GM23338 (cell line): ENCODE measurements at regions not wholly inside any gene's neighbourhood (a gene's known extent, or its start where the extent isn't known, plus 50 kb on each side); places are given as distances from the start of the nearest gene placed in this dataset.

Experiments
- ATAC-seq: fragments of 200-7000 bp; cut with Tn5 transposase; 3 replicates; pipeline ENCODE4 v1.9.1; 2020
- DNase-seq: peaks from one replicate; pipeline ENCODE4 v3.0.0-alpha.2; 2015; ENCODE audit warnings: low spot score
- H2AFZ ChIP-seq: fragments of 200-600 bp; sonication (generic); 2 replicates; pipeline ENCODE4 v1.8.0; 2016; ENCODE audit warnings: antibody characterized with exemption, mild to moderate bottlenecking, moderate library complexity
- H3F3A ChIP-seq: fragments of 200-600 bp; sonication (generic); replicated peaks from 2 replicates; pipeline ENCODE4 v1.8.0; 2017; ENCODE audit warnings: antibody characterized with exemption, mixed run types, low read depth
- H3K27ac ChIP-seq: fragments of 200-600 bp; sonication (generic); 2 replicates; pipeline ENCODE4 v1.6.1; 2016; ENCODE audit warnings: low read depth
- H3K27me3 ChIP-seq: fragments of 200-600 bp; sonication (generic); 2 replicates; pipeline ENCODE4 v1.8.0; 2016; ENCODE audit warnings: mild to moderate bottlenecking, mixed run types, moderate library complexity; ENCODE audit not compliant: insufficient read depth
- H3K36me3 ChIP-seq: fragments of 200-600 bp; sonication (generic); 2 replicates; pipeline ENCODE4 v1.8.0; 2016; ENCODE audit warnings: mild to moderate bottlenecking; ENCODE audit not compliant: insufficient read depth
- H3K4me1 ChIP-seq: fragments of 200-600 bp; sonication (generic); 2 replicates; pipeline ENCODE4 v1.8.0; 2016; ENCODE audit warnings: mild to moderate bottlenecking, moderate library complexity; ENCODE audit not compliant: insufficient read depth
- H3K4me2 ChIP-seq: fragments of 200-600 bp; sonication (generic); 2 replicates; pipeline ENCODE4 v1.7.1; 2017; ENCODE audit warnings: mixed run types
- H3K4me3 ChIP-seq: fragments of 200-600 bp; sonication (generic); 2 replicates; pipeline ENCODE4 v1.6.1; 2016; ENCODE audit warnings: mixed run types
- H3K79me2 ChIP-seq: fragments of 200-600 bp; sonication (generic); replicated peaks from 2 replicates; pipeline ENCODE4 v1.8.0; 2017; ENCODE audit warnings: mild to moderate bottlenecking; ENCODE audit not compliant: insufficient read depth
- H3K9me2 ChIP-seq: fragments of 200-600 bp; sonication (generic); 2 replicates; pipeline ENCODE4 v1.8.0; 2017; ENCODE audit not compliant: insufficient read depth
- H4K20me1 ChIP-seq: fragments of 200-600 bp; sonication (generic); replicated peaks from 2 replicates; pipeline ENCODE4 v1.8.0; 2017; ENCODE audit warnings: mild to moderate bottlenecking; ENCODE audit not compliant: insufficient read depth
- H3K27ac Mint-ChIP-seq: 2 replicates; pipeline ENCODE4 v1.8.0; 2020; ENCODE audit warnings: inconsistent platforms, mild to moderate bottlenecking, moderate library complexity, mixed read lengths
- H3K27me3 Mint-ChIP-seq: 3 replicates; pipeline ENCODE4 v1.8.0; 2022; ENCODE audit warnings: low read depth, mild to moderate bottlenecking, moderate library complexity, mixed read lengths, inconsistent platforms; ENCODE audit not compliant: insufficient read depth, poor library complexity
- H3K36me3 Mint-ChIP-seq: 3 replicates; pipeline ENCODE4 v1.8.0; 2021; ENCODE audit warnings: low read depth, mild to moderate bottlenecking, inconsistent platforms, moderate library complexity, mixed read lengths
- H3K4me1 Mint-ChIP-seq: 3 replicates; pipeline ENCODE4 v1.8.0; 2020; ENCODE audit warnings: mild to moderate bottlenecking, inconsistent platforms, mixed read lengths
- H3K4me3 Mint-ChIP-seq: 3 replicates; pipeline ENCODE4 v1.8.0; 2021; ENCODE audit warnings: moderate library complexity, mild to moderate bottlenecking, inconsistent platforms, mixed read lengths
- H3K9me3 Mint-ChIP-seq: 3 replicates; pipeline ENCODE4 v1.8.0; 2020; ENCODE audit warnings: moderate library complexity, mild to moderate bottlenecking, inconsistent platforms, mixed read lengths
- CREB1 ChIP-seq: fragments of 250-450 bp; sonication (Bioruptor Pico); IDR thresholded peaks from 2 replicates; pipeline ENCODE4 v1.5.0; 2020; ENCODE audit warnings: low read depth, mild to moderate bottlenecking, moderate library complexity
- EZH2 ChIP-seq: fragments of 200-600 bp; sonication (generic); IDR thresholded peaks from one replicate; pipeline ENCODE4 v1.8.0; 2017; ENCODE audit warnings: antibody characterized with exemption, mild to moderate bottlenecking, low read depth; ENCODE audit not compliant: unreplicated experiment
- EZH2phosphoT487 ChIP-seq: fragments of 200-600 bp; sonication (generic); IDR thresholded peaks from one replicate; pipeline ENCODE4 v1.8.1; 2018; ENCODE audit warnings: antibody characterized with exemption; ENCODE audit not compliant: unreplicated experiment
- JUNB ChIP-seq: IDR thresholded peaks from one replicate; pipeline ENCODE4 v1.6.1; 2016; ENCODE audit warnings: antibody characterized with exemption; ENCODE audit not compliant: unreplicated experiment
- NANOG ChIP-seq: IDR thresholded peaks from 2 replicates; pipeline ENCODE4 v1.6.1; 2016; ENCODE audit warnings: antibody characterized with exemption, borderline replicate concordance
- POLR2AphosphoS5 ChIP-seq: IDR thresholded peaks from 2 replicates; pipeline ENCODE4 v1.6.1; 2016; ENCODE audit warnings: antibody characterized with exemption, low read depth
- STAT1 ChIP-seq: IDR thresholded peaks from one replicate; pipeline ENCODE4 v1.6.1; 2016; ENCODE audit warnings: antibody characterized with exemption; ENCODE audit not compliant: unreplicated experiment
- ZNF114 ChIP-seq: fragments of 250-450 bp; sonication (Bioruptor Pico); IDR thresholded peaks from 2 replicates; pipeline ENCODE4 v1.5.0; 2020; ENCODE audit warnings: mild to moderate bottlenecking, moderate library complexity
- ZNF331 ChIP-seq: fragments of 250-450 bp; sonication (Bioruptor Pico); IDR thresholded peaks from 2 replicates; pipeline ENCODE4 v1.5.0; 2020; ENCODE audit warnings: low read depth, mild to moderate bottlenecking, moderate library complexity
- TF ChIP-seq, protein P1 (sequence below), 2 experiments: fragments of 200-600 bp in 1 of 2; sonication (generic) in 1 of 2; conservative IDR thresholded peaks; 2 replicates each; pipeline versions ENCODE4 v1.5.1 to v1.6.1; 2016 to 2017; ENCODE audit warnings: antibody characterized with exemption in 2 of 2, low read depth in 2 of 2, mild to moderate bottlenecking in 2 of 2, moderate library complexity in 1 of 2
- TF ChIP-seq, protein P2 (sequence below): fragments of 250-450 bp; sonication (Bioruptor Pico); IDR thresholded peaks from 2 replicates; pipeline ENCODE4 v1.5.0; 2020; ENCODE audit warnings: mild to moderate bottlenecking, moderate library complexity
- TF ChIP-seq, protein P3 (sequence below): IDR thresholded peaks from one replicate; pipeline ENCODE4 v1.6.1; 2018; ENCODE audit warnings: antibody characterized with exemption; ENCODE audit not compliant: unreplicated experiment
- TF ChIP-seq, protein P4 (sequence below): IDR thresholded peaks from 2 replicates; pipeline ENCODE4 v1.6.1; 2016; ENCODE audit warnings: antibody characterized with exemption

DNA sequence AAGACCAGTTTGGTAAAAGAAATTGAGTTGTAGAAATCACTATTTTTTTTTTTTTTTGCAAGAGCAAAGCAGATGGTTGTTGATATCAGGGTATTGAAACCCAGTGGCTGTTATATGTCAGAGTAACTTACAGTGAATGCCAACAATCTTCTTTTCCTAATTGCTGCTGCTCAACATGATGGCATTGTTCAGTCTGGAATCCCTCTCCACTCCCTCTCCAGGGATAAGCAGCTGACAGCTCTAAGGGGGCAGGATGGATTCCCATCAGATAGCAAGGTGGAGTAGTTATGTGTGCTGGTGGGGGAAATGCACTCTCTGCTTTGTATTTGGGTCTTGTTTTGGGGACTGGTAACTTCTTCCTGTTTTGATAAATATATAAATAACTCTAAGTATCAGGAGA is 200.0 kb downstream of the PIK3C3 start:
- no peaks in the 10 kb centered on the region for H3K79me2 ChIP-seq
- H3K27ac ChIP-seq = no peak overlapping the region
- no peaks in the 10 kb centered on the region for H3K36me3 Mint-ChIP-seq
- H3K27me3 Mint-ChIP-seq = no peaks in the 10 kb centered on the region
- H3K36me3 ChIP-seq = no peaks in the 10 kb centered on the region
- DNase-seq (no peak), ATAC-seq (no peak)
- H3K9me3 Mint-ChIP-seq = no peaks in the 10 kb centered on the region
- H3K27me3 ChIP-seq = no peaks in the 10 kb centered on the region
- H3K4me2 ChIP-seq = no peak overlapping the region
- no peak overlapping the region for H3K27ac Mint-ChIP-seq
- no peaks in the 10 kb centered on the region for H3K4me1 Mint-ChIP-seq
- peaks cover 3% of the 10 kb centered on the region; the same call in 1 of the 2 replicates for H3K9me2 ChIP-seq
- TF ChIP-seq JUNB = no peak
- TF ChIP-seq, protein P1, sequence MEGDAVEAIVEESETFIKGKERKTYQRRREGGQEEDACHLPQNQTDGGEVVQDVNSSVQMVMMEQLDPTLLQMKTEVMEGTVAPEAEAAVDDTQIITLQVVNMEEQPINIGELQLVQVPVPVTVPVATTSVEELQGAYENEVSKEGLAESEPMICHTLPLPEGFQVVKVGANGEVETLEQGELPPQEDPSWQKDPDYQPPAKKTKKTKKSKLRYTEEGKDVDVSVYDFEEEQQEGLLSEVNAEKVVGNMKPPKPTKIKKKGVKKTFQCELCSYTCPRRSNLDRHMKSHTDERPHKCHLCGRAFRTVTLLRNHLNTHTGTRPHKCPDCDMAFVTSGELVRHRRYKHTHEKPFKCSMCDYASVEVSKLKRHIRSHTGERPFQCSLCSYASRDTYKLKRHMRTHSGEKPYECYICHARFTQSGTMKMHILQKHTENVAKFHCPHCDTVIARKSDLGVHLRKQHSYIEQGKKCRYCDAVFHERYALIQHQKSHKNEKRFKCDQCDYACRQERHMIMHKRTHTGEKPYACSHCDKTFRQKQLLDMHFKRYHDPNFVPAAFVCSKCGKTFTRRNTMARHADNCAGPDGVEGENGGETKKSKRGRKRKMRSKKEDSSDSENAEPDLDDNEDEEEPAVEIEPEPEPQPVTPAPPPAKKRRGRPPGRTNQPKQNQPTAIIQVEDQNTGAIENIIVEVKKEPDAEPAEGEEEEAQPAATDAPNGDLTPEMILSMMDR (conservative IDR thresholded peaks at IDR 0.05; ENCODE audit: low read depth in 2 of 2) = no peak
- TF ChIP-seq EZH2phosphoT487 = no peak
- TF ChIP-seq, protein P2, sequence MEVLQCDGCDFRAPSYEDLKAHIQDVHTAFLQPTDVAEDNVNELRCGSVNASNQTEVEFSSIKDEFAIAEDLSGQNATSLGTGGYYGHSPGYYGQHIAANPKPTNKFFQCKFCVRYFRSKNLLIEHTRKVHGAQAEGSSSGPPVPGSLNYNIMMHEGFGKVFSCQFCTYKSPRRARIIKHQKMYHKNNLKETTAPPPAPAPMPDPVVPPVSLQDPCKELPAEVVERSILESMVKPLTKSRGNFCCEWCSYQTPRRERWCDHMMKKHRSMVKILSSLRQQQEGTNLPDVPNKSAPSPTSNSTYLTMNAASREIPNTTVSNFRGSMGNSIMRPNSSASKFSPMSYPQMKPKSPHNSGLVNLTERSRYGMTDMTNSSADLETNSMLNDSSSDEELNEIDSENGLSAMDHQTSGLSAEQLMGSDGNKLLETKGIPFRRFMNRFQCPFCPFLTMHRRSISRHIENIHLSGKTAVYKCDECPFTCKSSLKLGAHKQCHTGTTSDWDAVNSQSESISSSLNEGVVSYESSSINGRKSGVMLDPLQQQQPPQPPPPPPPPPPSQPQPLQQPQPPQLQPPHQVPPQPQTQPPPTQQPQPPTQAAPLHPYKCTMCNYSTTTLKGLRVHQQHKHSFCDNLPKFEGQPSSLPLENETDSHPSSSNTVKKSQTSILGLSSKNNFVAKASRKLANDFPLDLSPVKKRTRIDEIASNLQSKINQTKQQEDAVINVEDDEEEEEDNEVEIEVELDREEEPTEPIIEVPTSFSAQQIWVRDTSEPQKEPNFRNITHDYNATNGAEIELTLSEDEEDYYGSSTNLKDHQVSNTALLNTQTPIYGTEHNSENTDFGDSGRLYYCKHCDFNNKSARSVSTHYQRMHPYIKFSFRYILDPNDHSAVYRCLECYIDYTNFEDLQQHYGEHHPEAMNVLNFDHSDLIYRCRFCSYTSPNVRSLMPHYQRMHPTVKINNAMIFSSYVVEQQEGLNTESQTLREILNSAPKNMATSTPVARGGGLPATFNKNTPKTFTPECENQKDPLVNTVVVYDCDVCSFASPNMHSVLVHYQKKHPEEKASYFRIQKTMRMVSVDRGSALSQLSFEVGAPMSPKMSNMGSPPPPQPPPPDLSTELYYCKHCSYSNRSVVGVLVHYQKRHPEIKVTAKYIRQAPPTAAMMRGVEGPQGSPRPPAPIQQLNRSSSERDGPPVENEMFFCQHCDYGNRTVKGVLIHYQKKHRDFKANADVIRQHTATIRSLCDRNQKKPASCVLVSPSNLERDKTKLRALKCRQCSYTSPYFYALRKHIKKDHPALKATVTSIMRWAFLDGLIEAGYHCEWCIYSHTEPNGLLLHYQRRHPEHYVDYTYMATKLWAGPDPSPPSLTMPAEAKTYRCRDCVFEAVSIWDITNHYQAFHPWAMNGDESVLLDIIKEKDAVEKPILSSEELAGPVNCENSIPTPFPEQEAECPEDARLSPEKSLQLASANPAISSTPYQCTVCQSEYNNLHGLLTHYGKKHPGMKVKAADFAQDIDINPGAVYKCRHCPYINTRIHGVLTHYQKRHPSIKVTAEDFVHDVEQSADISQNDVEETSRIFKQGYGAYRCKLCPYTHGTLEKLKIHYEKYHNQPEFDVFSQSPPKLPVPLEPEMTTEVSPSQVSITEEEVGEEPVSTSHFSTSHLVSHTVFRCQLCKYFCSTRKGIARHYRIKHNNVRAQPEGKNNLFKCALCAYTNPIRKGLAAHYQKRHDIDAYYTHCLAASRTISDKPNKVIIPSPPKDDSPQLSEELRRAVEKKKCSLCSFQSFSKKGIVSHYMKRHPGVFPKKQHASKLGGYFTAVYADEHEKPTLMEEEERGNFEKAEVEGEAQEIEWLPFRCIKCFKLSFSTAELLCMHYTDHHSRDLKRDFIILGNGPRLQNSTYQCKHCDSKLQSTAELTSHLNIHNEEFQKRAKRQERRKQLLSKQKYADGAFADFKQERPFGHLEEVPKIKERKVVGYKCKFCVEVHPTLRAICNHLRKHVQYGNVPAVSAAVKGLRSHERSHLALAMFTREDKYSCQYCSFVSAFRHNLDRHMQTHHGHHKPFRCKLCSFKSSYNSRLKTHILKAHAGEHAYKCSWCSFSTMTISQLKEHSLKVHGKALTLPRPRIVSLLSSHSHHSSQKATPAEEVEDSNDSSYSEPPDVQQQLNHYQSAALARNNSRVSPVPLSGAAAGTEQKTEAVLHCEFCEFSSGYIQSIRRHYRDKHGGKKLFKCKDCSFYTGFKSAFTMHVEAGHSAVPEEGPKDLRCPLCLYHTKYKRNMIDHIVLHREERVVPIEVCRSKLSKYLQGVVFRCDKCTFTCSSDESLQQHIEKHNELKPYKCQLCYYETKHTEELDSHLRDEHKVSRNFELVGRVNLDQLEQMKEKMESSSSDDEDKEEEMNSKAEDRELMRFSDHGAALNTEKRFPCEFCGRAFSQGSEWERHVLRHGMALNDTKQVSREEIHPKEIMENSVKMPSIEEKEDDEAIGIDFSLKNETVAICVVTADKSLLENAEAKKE (CRISPR knock-in tag) = no peak
- TF ChIP-seq EZH2 = no peak
- TF ChIP-seq ZNF331 (CRISPR knock-in tag) = no peak
- TF ChIP-seq NANOG = no peak
- no peak for TF ChIP-seq CREB1 (CRISPR knock-in tag)
- no peak for TF ChIP-seq STAT1
- TF ChIP-seq, protein P3, sequence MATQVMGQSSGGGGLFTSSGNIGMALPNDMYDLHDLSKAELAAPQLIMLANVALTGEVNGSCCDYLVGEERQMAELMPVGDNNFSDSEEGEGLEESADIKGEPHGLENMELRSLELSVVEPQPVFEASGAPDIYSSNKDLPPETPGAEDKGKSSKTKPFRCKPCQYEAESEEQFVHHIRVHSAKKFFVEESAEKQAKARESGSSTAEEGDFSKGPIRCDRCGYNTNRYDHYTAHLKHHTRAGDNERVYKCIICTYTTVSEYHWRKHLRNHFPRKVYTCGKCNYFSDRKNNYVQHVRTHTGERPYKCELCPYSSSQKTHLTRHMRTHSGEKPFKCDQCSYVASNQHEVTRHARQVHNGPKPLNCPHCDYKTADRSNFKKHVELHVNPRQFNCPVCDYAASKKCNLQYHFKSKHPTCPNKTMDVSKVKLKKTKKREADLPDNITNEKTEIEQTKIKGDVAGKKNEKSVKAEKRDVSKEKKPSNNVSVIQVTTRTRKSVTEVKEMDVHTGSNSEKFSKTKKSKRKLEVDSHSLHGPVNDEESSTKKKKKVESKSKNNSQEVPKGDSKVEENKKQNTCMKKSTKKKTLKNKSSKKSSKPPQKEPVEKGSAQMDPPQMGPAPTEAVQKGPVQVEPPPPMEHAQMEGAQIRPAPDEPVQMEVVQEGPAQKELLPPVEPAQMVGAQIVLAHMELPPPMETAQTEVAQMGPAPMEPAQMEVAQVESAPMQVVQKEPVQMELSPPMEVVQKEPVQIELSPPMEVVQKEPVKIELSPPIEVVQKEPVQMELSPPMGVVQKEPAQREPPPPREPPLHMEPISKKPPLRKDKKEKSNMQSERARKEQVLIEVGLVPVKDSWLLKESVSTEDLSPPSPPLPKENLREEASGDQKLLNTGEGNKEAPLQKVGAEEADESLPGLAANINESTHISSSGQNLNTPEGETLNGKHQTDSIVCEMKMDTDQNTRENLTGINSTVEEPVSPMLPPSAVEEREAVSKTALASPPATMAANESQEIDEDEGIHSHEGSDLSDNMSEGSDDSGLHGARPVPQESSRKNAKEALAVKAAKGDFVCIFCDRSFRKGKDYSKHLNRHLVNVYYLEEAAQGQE = no peak
- no peak for TF ChIP-seq POLR2AphosphoS5
- TF ChIP-seq, protein P4, sequence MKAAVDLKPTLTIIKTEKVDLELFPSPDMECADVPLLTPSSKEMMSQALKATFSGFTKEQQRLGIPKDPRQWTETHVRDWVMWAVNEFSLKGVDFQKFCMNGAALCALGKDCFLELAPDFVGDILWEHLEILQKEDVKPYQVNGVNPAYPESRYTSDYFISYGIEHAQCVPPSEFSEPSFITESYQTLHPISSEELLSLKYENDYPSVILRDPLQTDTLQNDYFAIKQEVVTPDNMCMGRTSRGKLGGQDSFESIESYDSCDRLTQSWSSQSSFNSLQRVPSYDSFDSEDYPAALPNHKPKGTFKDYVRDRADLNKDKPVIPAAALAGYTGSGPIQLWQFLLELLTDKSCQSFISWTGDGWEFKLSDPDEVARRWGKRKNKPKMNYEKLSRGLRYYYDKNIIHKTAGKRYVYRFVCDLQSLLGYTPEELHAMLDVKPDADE = no peak
- no peak for TF ChIP-seq ZNF114 (CRISPR knock-in tag)
- H4K20me1 ChIP-seq = no peaks in the 10 kb centered on the region
- H3K4me1 ChIP-seq = no peaks in the 10 kb centered on the region
- no peaks in the 10 kb centered on the region for H3F3A ChIP-seq
- no peak overlapping the region for H2AFZ ChIP-seq
- H3K4me3 Mint-ChIP-seq = no peak overlapping the region
- H3K4me3 ChIP-seq = no peak overlapping the region
